ENCODE measurements at regions not wholly inside any gene's neighbourhood (a gene's known extent, or its start where the extent isn't known, plus 50 kb on each side); places are given as distances from the start of the nearest gene placed in this dataset.

DNA sequence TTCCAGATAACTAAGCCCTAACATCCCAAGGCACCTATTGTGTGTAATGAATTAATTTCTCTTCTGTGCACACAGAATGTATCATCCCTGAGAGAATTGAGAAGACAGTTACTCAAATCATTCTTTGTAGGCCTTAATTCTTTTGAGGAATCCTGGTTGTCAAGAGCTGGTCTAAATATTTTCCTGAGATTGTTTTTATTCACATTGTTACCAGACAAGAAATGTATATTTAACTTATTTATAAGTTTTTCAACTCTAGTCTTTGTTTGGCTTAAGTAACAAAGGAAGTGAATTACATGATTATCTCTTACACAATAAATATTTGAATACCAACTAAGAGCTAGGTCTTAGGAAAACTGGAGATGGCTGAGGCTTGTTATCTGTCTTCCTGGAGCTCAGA is 169.4 kb downstream of the DACT1 start:
- TF ChIP-seq ZNF70 (CRISPR knock-in tag; IDR thresholded peaks at IDR 0.05) (no peak), TCF4 (CRISPR knock-in tag; IDR thresholded peaks at IDR 0.05; ENCODE audit: borderline replicate concordance) (no peak), PPARA (CRISPR knock-in tag; IDR thresholded peaks at IDR 0.05; ENCODE audit: borderline replicate concordance) (no peak), GLIS3 (CRISPR knock-in tag; IDR thresholded peaks at IDR 0.05) (no peak), ARNTL (CRISPR knock-in tag; IDR thresholded peaks at IDR 0.05; ENCODE audit: borderline replicate concordance, low read depth) (no peak), RARB (CRISPR knock-in tag; IDR thresholded peaks at IDR 0.05) (no peak), SNAI2 (CRISPR knock-in tag; IDR thresholded peaks at IDR 0.05) (no peak), BACH2 (CRISPR knock-in tag; IDR thresholded peaks at IDR 0.05; ENCODE audit: borderline replicate concordance) (no peak), ESRRG (CRISPR knock-in tag; IDR thresholded peaks at IDR 0.05) (no peak), CSDC2 (CRISPR knock-in tag; IDR thresholded peaks at IDR 0.05) (no peak), ZNF8 (CRISPR knock-in tag; IDR thresholded peaks at IDR 0.05) (no peak), ZFP30 (CRISPR knock-in tag; IDR thresholded peaks at IDR 0.05) (no peak), ISL1 (CRISPR knock-in tag; IDR thresholded peaks at IDR 0.05) (no peak)
- TF ChIP-seq, protein P1, sequence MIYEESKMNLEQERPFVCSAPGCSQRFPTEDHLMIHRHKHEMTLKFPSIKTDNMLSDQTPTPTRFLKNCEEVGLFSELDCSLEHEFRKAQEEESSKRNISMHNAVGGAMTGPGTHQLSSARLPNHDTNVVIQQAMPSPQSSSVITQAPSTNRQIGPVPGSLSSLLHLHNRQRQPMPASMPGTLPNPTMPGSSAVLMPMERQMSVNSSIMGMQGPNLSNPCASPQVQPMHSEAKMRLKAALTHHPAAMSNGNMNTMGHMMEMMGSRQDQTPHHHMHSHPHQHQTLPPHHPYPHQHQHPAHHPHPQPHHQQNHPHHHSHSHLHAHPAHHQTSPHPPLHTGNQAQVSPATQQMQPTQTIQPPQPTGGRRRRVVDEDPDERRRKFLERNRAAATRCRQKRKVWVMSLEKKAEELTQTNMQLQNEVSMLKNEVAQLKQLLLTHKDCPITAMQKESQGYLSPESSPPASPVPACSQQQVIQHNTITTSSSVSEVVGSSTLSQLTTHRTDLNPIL (CRISPR knock-in tag; IDR thresholded peaks at IDR 0.05; ENCODE audit: low read depth) = no peak
- TF ChIP-seq, protein P2, sequence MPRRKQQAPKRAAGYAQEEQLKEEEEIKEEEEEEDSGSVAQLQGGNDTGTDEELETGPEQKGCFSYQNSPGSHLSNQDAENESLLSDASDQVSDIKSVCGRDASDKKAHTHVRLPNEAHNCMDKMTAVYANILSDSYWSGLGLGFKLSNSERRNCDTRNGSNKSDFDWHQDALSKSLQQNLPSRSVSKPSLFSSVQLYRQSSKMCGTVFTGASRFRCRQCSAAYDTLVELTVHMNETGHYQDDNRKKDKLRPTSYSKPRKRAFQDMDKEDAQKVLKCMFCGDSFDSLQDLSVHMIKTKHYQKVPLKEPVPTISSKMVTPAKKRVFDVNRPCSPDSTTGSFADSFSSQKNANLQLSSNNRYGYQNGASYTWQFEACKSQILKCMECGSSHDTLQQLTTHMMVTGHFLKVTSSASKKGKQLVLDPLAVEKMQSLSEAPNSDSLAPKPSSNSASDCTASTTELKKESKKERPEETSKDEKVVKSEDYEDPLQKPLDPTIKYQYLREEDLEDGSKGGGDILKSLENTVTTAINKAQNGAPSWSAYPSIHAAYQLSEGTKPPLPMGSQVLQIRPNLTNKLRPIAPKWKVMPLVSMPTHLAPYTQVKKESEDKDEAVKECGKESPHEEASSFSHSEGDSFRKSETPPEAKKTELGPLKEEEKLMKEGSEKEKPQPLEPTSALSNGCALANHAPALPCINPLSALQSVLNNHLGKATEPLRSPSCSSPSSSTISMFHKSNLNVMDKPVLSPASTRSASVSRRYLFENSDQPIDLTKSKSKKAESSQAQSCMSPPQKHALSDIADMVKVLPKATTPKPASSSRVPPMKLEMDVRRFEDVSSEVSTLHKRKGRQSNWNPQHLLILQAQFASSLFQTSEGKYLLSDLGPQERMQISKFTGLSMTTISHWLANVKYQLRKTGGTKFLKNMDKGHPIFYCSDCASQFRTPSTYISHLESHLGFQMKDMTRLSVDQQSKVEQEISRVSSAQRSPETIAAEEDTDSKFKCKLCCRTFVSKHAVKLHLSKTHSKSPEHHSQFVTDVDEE (CRISPR knock-in tag; IDR thresholded peaks at IDR 0.05) = no peak
- ATAC-seq = no peak

DNA sequence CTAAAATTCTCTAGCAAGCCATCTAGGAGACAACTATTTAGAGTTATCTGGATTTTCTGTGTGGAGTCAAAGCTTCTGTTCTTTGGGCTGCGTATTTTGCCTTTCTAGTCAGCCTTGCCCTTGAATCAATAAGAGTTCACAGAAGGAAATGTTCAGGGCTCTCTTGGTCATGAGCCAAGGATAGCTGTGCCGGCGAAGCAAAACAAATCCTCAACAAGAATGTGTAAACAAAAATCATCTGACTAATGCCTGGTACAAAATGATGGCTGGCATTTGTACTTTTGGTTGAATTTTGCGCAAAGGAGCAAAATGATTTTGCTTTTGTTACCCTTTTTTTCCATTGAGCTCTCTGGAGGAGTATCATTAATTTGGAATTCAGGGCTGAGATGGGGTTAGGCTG is 171.1 kb downstream of the DACT1 start:
- TF ChIP-seq GLIS3 (CRISPR knock-in tag; IDR thresholded peaks at IDR 0.05) (no peak), CSDC2 (CRISPR knock-in tag; IDR thresholded peaks at IDR 0.05) (no peak), ARNTL (CRISPR knock-in tag; IDR thresholded peaks at IDR 0.05; ENCODE audit: borderline replicate concordance, low read depth) (no peak), ZNF8 (CRISPR knock-in tag; IDR thresholded peaks at IDR 0.05) (no peak), TCF4 (CRISPR knock-in tag; IDR thresholded peaks at IDR 0.05; ENCODE audit: borderline replicate concordance) (no peak), BACH2 (CRISPR knock-in tag; IDR thresholded peaks at IDR 0.05; ENCODE audit: borderline replicate concordance) (no peak), ZC3H10 (CRISPR knock-in tag; IDR thresholded peaks at IDR 0.05) (no peak), SNAI2 (CRISPR knock-in tag; IDR thresholded peaks at IDR 0.05) (no peak), RARB (CRISPR knock-in tag; IDR thresholded peaks at IDR 0.05) (no peak), PPARA (CRISPR knock-in tag; IDR thresholded peaks at IDR 0.05; ENCODE audit: borderline replicate concordance) (no peak), ZFP30 (CRISPR knock-in tag; IDR thresholded peaks at IDR 0.05) (no peak), OSR1 (CRISPR knock-in tag; IDR thresholded peaks at IDR 0.05) (no peak), ESRRG (CRISPR knock-in tag; IDR thresholded peaks at IDR 0.05) (no peak), TOX (CRISPR knock-in tag; IDR thresholded peaks at IDR 0.05; ENCODE audit: borderline replicate concordance) (no peak), ZNF70 (CRISPR knock-in tag; IDR thresholded peaks at IDR 0.05) (no peak), ZFP3 (CRISPR knock-in tag; IDR thresholded peaks at IDR 0.05) (no peak), ZNF565 (CRISPR knock-in tag; conservative IDR thresholded peaks at IDR 0.05; ENCODE audit: low read depth) (no peak)
- TF ChIP-seq, protein P1 (CRISPR knock-in tag; IDR thresholded peaks at IDR 0.05; ENCODE audit: low read depth) = no peak
- TF ChIP-seq, protein P3, sequence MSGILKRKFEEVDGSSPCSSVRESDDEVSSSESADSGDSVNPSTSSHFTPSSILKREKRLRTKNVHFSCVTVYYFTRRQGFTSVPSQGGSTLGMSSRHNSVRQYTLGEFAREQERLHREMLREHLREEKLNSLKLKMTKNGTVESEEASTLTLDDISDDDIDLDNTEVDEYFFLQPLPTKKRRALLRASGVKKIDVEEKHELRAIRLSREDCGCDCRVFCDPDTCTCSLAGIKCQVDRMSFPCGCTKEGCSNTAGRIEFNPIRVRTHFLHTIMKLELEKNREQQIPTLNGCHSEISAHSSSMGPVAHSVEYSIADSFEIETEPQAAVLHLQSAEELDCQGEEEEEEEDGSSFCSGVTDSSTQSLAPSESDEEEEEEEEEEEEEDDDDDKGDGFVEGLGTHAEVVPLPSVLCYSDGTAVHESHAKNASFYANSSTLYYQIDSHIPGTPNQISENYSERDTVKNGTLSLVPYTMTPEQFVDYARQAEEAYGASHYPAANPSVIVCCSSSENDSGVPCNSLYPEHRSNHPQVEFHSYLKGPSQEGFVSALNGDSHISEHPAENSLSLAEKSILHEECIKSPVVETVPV (CRISPR knock-in tag; IDR thresholded peaks at IDR 0.05) = no peak
- TF ChIP-seq, protein P4, sequence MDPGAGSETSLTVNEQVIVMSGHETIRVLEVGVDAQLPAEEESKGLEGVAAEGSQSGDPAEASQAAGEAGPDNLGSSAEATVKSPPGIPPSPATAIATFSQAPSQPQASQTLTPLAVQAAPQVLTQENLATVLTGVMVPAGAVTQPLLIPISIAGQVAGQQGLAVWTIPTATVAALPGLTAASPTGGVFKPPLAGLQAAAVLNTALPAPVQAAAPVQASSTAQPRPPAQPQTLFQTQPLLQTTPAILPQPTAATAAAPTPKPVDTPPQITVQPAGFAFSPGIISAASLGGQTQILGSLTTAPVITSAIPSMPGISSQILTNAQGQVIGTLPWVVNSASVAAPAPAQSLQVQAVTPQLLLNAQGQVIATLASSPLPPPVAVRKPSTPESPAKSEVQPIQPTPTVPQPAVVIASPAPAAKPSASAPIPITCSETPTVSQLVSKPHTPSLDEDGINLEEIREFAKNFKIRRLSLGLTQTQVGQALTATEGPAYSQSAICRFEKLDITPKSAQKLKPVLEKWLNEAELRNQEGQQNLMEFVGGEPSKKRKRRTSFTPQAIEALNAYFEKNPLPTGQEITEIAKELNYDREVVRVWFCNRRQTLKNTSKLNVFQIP (CRISPR knock-in tag; IDR thresholded peaks at IDR 0.05; ENCODE audit: borderline replicate concordance, low read depth) = no peak
- no peak for ATAC-seq
